HCT116 (cell line): ENCODE measurements at regions not wholly inside any gene's neighbourhood (a gene's known extent, or its start where the extent isn't known, plus 50 kb on each side); places are given as distances from the start of the nearest gene placed in this dataset.
A peak's percentile ranks its signal among the peaks of the same experiment; 100 is the strongest.

Source experiments
- ATAC-seq: fragments of 200-7000 bp; cut with Tn5 transposase; 2 replicates; pipeline ENCODE4 v1.9.1; 2020; ENCODE audit warnings: mild to moderate bottlenecking, moderate library complexity
- BruUV-seq: library from RNA; stranded (reverse); fragments of 400-500 nt; replicated peaks from 2 replicates; lab custom pipeline; 2021; lab: Mats Ljungman, UMichigan
- CTCF ChIA-PET: fragments of 300-600 bp; sonication (Branson Sonifier 250); formaldehyde crosslinking; loops from one replicate; lab custom pipeline; 2021; ENCODE audit warnings: antibody characterized with exemption; lab: Charles Lee
- POLR2A ChIA-PET: fragments of 300-600, 350-600 bp; sonication (Branson Sonifier 250); formaldehyde crosslinking; loops from one replicate; lab custom pipeline; 2021; ENCODE audit warnings: antibody characterized with exemption; lab: Charles Lee
- RAD21 ChIA-PET, 2 experiments: fragments of 300-600 bp; sonication (Branson Sonifier 250); formaldehyde crosslinking; loops; one replicate each; lab custom pipeline; 2023; ENCODE audit warnings: low total read pairs in 2 of 2; ENCODE audit not compliant: uncharacterized antibody in 2 of 2, unreplicated experiment in 2 of 2, low non-redundant PET in 1 of 2; lab: Charles Lee
- DNase-seq: peaks from one replicate; pipeline ENCODE4 v3.0.0-alpha.2; 2010; ENCODE audit warnings: low read depth, low spot score
- H2AFZ ChIP-seq: fragments of 200-600 bp; shearing (Covaris generic), sonication (generic); 2 replicates; pipeline ENCODE4 v1.6.1; 2017; ENCODE audit warnings: low read depth, mixed run types, mixed read lengths, antibody characterized with exemption, low read length; ENCODE audit not compliant: poor library complexity, severe bottlenecking
- H3K27ac ChIP-seq: 2 replicates; pipeline ENCODE4 v1.5.1; 2012; ENCODE audit warnings: low read depth, low read length
- H3K27me3 ChIP-seq: fragments of 200-600 bp; sonication (generic); 2 replicates; pipeline ENCODE4 v1.6.1; 2016; ENCODE audit warnings: mixed run types, low read length, mixed read lengths; ENCODE audit not compliant: insufficient read depth
- H3K36me3 ChIP-seq, 2 experiments: fragments of 200-500 bp in 1 of 2; fragments of 200-600 bp in 1 of 2; sonication (Bioruptor generic) in 1 of 2; sonication (generic) in 1 of 2; 2 replicates each; pipeline versions ENCODE4 v1.5.1 to v1.6.1; 2014 to 2016; ENCODE audit warnings: low read length in 2 of 2, inconsistent platforms in 1 of 2, mixed read lengths in 1 of 2, mixed run types in 1 of 2; ENCODE audit not compliant: insufficient read depth in 2 of 2, control insufficient read depth in 1 of 2
- H3K4me1 ChIP-seq, 2 experiments: fragments of 200-600 bp in 1 of 2; sonication (generic) in 1 of 2; 2 replicates each; pipeline versions ENCODE4 v1.5.1 to v1.6.1; 2012 to 2017; ENCODE audit warnings: low read length in 2 of 2, inconsistent platforms in 1 of 2, mild to moderate bottlenecking in 1 of 2, mixed read lengths in 1 of 2, mixed run types in 1 of 2, moderate library complexity in 1 of 2; ENCODE audit not compliant: insufficient read depth in 2 of 2, control insufficient read depth in 1 of 2
- H3K4me2 ChIP-seq: fragments of 200-600 bp; sonication (generic); 2 replicates; pipeline ENCODE4 v1.6.1; 2017; ENCODE audit warnings: mixed run types, low read length, mixed read lengths
- H3K4me3 ChIP-seq, 2 experiments: fragments of 200-600 bp in 1 of 2; sonication (generic) in 1 of 2; replicated peaks in 1 of 2; 2 replicates each; pipeline ENCODE4 v1.5.1; 2011 to 2016; ENCODE audit warnings: low read length in 2 of 2, control low read depth in 1 of 2, low read depth in 1 of 2, mild to moderate bottlenecking in 1 of 2, mixed read lengths in 1 of 2, mixed run types in 1 of 2
- H3K79me2 ChIP-seq: fragments of 200-600 bp; sonication (generic); 2 replicates; pipeline ENCODE4 v1.6.1; 2017; ENCODE audit warnings: mild to moderate bottlenecking, mixed run types, low read length, moderate library complexity, mixed read lengths; ENCODE audit not compliant: insufficient read depth
- H3K9ac ChIP-seq: fragments of 200-600 bp; sonication (generic); 2 replicates; pipeline ENCODE4 v1.6.1; 2016; ENCODE audit warnings: low read length, mixed read lengths
- H3K9me2 ChIP-seq: fragments of 200-600 bp; sonication (generic), shearing (Covaris generic); 2 replicates; pipeline ENCODE4 v1.6.1; 2017; ENCODE audit warnings: mixed run types, mild to moderate bottlenecking, moderate library complexity; ENCODE audit not compliant: insufficient read depth
- H3K9me3 ChIP-seq, 2 experiments: fragments of 200-500 bp in 1 of 2; fragments of 200-600 bp in 1 of 2; sonication (Bioruptor generic) in 1 of 2; sonication (generic) in 1 of 2; 2 replicates each; pipeline ENCODE4 v1.6.1; 2014 to 2017; ENCODE audit warnings: low read length in 2 of 2, mixed read lengths in 2 of 2, inconsistent platforms in 1 of 2, low read depth in 1 of 2, mild to moderate bottlenecking in 1 of 2, mixed run types in 1 of 2, moderate library complexity in 1 of 2; ENCODE audit not compliant: control insufficient read depth in 1 of 2, insufficient read depth in 1 of 2
- H4K20me1 ChIP-seq: fragments of 200-600 bp; sonication (generic), shearing (Covaris generic); 2 replicates; pipeline ENCODE4 v1.6.1; 2017; ENCODE audit warnings: mixed run types, mild to moderate bottlenecking, moderate library complexity; ENCODE audit not compliant: insufficient read depth
- CBX3 ChIP-seq: IDR thresholded peaks from 2 replicates; pipeline ENCODE4 v1.6.1; 2012; ENCODE audit warnings: low read depth
- CEBPB ChIP-seq: IDR thresholded peaks from 2 replicates; pipeline ENCODE4 v1.6.1; 2012; ENCODE audit warnings: low read depth
- EGR1 ChIP-seq: IDR thresholded peaks from 2 replicates; pipeline ENCODE4 v1.6.1; 2012; ENCODE audit warnings: low read depth
- ELF1 ChIP-seq: IDR thresholded peaks from 2 replicates; pipeline ENCODE4 v1.6.1; 2012; ENCODE audit warnings: low read depth, borderline replicate concordance
- EZH2 ChIP-seq: fragments of 200-600 bp; sonication (generic); IDR thresholded peaks from 2 replicates; pipeline ENCODE4 v1.6.1; 2017; ENCODE audit warnings: antibody characterized with exemption, mixed run types
- EZH2phosphoT487 ChIP-seq: fragments of 200-600 bp; IDR thresholded peaks from 2 replicates; pipeline ENCODE4 v1.6.1; 2018; ENCODE audit warnings: antibody characterized with exemption, borderline replicate concordance
- FOSL1 ChIP-seq: IDR thresholded peaks from 2 replicates; pipeline ENCODE4 v1.6.1; 2012; ENCODE audit warnings: low read depth
- JUND ChIP-seq: IDR thresholded peaks from 2 replicates; pipeline ENCODE4 v1.6.1; 2012
- POLR2A ChIP-seq: IDR thresholded peaks from 2 replicates; pipeline ENCODE4 v1.7.0; 2011; ENCODE audit warnings: borderline replicate concordance; ENCODE audit not compliant: insufficient read depth, insufficient read length; ENCODE audit errors: extremely low read depth
- POLR2AphosphoS5 ChIP-seq: IDR thresholded peaks from 2 replicates; pipeline ENCODE4 v1.6.1; 2011; ENCODE audit warnings: mild to moderate bottlenecking, low read depth, low read length, moderate library complexity
- RAD21 ChIP-seq: IDR thresholded peaks from 2 replicates; pipeline ENCODE4 v1.6.1; 2012; ENCODE audit warnings: low read depth, mild to moderate bottlenecking
- SIN3A ChIP-seq: IDR thresholded peaks from 2 replicates; pipeline ENCODE4 v1.6.1; 2012; ENCODE audit warnings: low read depth
- SP1 ChIP-seq: IDR thresholded peaks from 2 replicates; pipeline ENCODE4 v1.6.1; 2012; ENCODE audit warnings: low read depth
- SRF ChIP-seq: IDR thresholded peaks from 2 replicates; pipeline ENCODE4 v1.6.1; 2012; ENCODE audit warnings: low read depth
- TCF7L2 ChIP-seq: IDR thresholded peaks from 2 replicates; pipeline ENCODE4 v1.7.0; 2011; ENCODE audit warnings: borderline replicate concordance, inconsistent platforms; ENCODE audit not compliant: insufficient read depth, insufficient read length; ENCODE audit errors: extremely low read depth
- YY1 ChIP-seq: IDR thresholded peaks from 2 replicates; pipeline ENCODE4 v1.6.1; 2011; ENCODE audit warnings: low read length, low read depth, moderate library complexity, mild to moderate bottlenecking; ENCODE audit not compliant: insufficient replicate concordance; ENCODE audit errors: extremely low read depth
- ZFX ChIP-seq: fragments of 450-650 bp; IDR thresholded peaks from 2 replicates; pipeline ENCODE4 v1.6.1; 2017
- ZNF274 ChIP-seq: fragments of 200-500 bp; sonication (Bioruptor generic); IDR thresholded peaks from 2 replicates; pipeline ENCODE4 v1.6.1; 2014; ENCODE audit warnings: mild to moderate bottlenecking, low read depth, low read length, inconsistent platforms
- intact Hi-C: fragments of 100-400 bp; cut with micrococcal nuclease; formaldehyde crosslinking; loops from 2 replicates; pipeline ENCODE4 v1.10.0; 2022
- TF ChIP-seq, protein P1 (sequence below): IDR thresholded peaks from 2 replicates; pipeline ENCODE4 v1.6.1; 2012; ENCODE audit warnings: low read depth
- TF ChIP-seq, protein P2 (sequence below), 3 experiments: fragments of 200-600 bp in 1 of 3; sonication (generic) in 1 of 3; IDR thresholded peaks in 2 of 3; conservative IDR thresholded peaks in 1 of 3; 2 replicates each; pipeline ENCODE4 v1.5.1; 2012 to 2017; ENCODE audit warnings: low read depth in 2 of 3, low read length in 2 of 3, antibody characterized with exemption in 1 of 3, borderline replicate concordance in 1 of 3, control low read depth in 1 of 3, mild to moderate bottlenecking in 1 of 3, mixed read lengths in 1 of 3, mixed run types in 1 of 3, moderate library complexity in 1 of 3; ENCODE audit not compliant: insufficient read depth in 1 of 3
- TF ChIP-seq, protein P3 (sequence below): IDR thresholded peaks from 2 replicates; pipeline ENCODE4 v1.6.1; 2012

DNA sequence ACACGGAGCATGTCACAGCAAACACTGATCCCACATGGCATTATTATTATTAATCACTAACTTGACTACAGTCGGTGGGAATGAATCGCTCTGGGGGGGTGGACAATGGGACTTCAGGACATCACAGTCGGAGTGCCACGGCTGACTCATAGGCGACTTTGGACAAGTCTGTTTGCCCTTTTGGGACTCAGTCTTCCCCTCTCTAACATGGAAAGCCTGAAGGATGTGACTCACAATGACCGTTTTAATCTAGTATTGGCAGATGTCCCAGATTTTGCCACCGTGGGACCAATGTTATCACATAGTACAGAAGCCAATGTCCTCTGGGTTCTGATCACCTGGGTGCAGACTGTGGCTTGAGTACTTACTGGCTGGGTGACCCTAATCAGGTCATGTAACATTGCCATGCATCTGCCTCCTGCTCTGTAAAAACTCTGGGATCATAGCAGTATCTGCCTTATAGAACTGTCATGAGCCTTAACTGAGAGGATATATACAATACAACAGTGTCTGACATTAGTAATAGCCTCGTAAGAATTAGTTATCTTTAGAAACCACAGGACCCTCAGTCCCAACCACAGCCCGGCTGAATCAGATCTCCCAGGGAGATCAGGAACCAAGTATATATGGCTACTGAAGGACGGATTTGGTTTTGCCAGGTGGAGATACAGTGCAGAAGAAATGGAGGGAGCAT lies 362.6 kb downstream of the BCL11B start:
- DNase-seq (peak; percentile 89), ATAC-seq (peak; percentile 75)
- Histone ChIP-seq H3K9me3 (no peaks in the 10 kb centered on the region), H3K4me1 (peaks cover 38 to 39% of the 10 kb centered on the region in 2 experiments), H3K9ac (no peak overlapping the region), H4K20me1 (no peaks in the 10 kb centered on the region), H3K36me3 (no peaks in the 10 kb centered on the region), H3K4me2 (peak overlapping the region; percentile 45), H3K4me3 (no peak overlapping the region), H2AFZ (no peak overlapping the region), H3K27ac (no peak overlapping the region), H3K79me2 (no peaks in the 10 kb centered on the region), H3K9me2 (no peaks in the 10 kb centered on the region), H3K27me3 (peaks cover 51% of the 10 kb centered on the region; the same call in 1 of the 2 replicates)
- no TSS peak for BruUV-seq
- POLR2A ChIA-PET: no interaction called here
- CTCF ChIA-PET: no interaction called here
- intact Hi-C loops: loop anchor here (2.0 to 5.0 kb wide), 2 partner anchors 118 to 363 kb away; partner anchors contain the start of gene BCL11B
- RAD21 ChIA-PET: no interaction called here
- TF ChIP-seq TCF7L2 (peak; percentile 72), CEBPB (no peak), EZH2phosphoT487 (no peak), ELF1 (no peak), JUND (peak; percentile 90), POLR2AphosphoS5 (peak; percentile 57), EZH2 (no peak), SP1 (peak; percentile 79), FOSL1 (peak; percentile 94), ZNF274 (no peak), SIN3A (peak; percentile 68; the same call in 1 of the 2 replicates), RAD21 (peak; percentile 19), ZFX (no peak), CBX3 (peak; percentile 90), POLR2A (no peak), SRF (0 out of 2 replicates have a peak, but pooled peaks have one; percentile 56), EGR1 (0 out of 2 replicates have a peak, but pooled peaks have one; percentile 16), YY1 (peak; percentile 61)
- TF ChIP-seq, protein P1, sequence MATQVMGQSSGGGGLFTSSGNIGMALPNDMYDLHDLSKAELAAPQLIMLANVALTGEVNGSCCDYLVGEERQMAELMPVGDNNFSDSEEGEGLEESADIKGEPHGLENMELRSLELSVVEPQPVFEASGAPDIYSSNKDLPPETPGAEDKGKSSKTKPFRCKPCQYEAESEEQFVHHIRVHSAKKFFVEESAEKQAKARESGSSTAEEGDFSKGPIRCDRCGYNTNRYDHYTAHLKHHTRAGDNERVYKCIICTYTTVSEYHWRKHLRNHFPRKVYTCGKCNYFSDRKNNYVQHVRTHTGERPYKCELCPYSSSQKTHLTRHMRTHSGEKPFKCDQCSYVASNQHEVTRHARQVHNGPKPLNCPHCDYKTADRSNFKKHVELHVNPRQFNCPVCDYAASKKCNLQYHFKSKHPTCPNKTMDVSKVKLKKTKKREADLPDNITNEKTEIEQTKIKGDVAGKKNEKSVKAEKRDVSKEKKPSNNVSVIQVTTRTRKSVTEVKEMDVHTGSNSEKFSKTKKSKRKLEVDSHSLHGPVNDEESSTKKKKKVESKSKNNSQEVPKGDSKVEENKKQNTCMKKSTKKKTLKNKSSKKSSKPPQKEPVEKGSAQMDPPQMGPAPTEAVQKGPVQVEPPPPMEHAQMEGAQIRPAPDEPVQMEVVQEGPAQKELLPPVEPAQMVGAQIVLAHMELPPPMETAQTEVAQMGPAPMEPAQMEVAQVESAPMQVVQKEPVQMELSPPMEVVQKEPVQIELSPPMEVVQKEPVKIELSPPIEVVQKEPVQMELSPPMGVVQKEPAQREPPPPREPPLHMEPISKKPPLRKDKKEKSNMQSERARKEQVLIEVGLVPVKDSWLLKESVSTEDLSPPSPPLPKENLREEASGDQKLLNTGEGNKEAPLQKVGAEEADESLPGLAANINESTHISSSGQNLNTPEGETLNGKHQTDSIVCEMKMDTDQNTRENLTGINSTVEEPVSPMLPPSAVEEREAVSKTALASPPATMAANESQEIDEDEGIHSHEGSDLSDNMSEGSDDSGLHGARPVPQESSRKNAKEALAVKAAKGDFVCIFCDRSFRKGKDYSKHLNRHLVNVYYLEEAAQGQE: no peak
- TF ChIP-seq, protein P2, sequence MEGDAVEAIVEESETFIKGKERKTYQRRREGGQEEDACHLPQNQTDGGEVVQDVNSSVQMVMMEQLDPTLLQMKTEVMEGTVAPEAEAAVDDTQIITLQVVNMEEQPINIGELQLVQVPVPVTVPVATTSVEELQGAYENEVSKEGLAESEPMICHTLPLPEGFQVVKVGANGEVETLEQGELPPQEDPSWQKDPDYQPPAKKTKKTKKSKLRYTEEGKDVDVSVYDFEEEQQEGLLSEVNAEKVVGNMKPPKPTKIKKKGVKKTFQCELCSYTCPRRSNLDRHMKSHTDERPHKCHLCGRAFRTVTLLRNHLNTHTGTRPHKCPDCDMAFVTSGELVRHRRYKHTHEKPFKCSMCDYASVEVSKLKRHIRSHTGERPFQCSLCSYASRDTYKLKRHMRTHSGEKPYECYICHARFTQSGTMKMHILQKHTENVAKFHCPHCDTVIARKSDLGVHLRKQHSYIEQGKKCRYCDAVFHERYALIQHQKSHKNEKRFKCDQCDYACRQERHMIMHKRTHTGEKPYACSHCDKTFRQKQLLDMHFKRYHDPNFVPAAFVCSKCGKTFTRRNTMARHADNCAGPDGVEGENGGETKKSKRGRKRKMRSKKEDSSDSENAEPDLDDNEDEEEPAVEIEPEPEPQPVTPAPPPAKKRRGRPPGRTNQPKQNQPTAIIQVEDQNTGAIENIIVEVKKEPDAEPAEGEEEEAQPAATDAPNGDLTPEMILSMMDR (IDR thresholded peaks at IDR 0.05 in 2 of 3, conservative IDR thresholded peaks at IDR 0.05 in 1 of 3; ENCODE audit: borderline replicate concordance in 1 of 3, insufficient read depth in 1 of 3, low read depth in 2 of 3, low read length in 2 of 3): no peak
- TF ChIP-seq, protein P3, sequence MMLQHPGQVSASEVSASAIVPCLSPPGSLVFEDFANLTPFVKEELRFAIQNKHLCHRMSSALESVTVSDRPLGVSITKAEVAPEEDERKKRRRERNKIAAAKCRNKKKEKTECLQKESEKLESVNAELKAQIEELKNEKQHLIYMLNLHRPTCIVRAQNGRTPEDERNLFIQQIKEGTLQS: no peak; the same call in 1 of the 2 replicates
